GM18951 (cell line): ENCODE measurements at regions not wholly inside any gene's neighbourhood (a gene's known extent, or its start where the extent isn't known, plus 50 kb on each side); places are given as distances from the start of the nearest gene placed in this dataset.
"Not testable (repeated sequence)": the region's sequence is repeated elsewhere in the genome, so short reads cannot be mapped to it uniquely, and the experiment has no call there.

Experiments
- POLR2A ChIP-seq: IDR thresholded peaks from 4 replicates; pipeline ENCODE4 v1.6.1; 2011; ENCODE audit warnings: mild to moderate bottlenecking; ENCODE audit not compliant: insufficient read length, insufficient read depth; ENCODE audit errors: extremely low read depth
- in situ Hi-C: fragments of 300-500 bp; cut with MboI; formaldehyde crosslinking; loops from one replicate; pipeline ENCODE4 v1.12.0; 2022; ENCODE audit warnings: low sequenced_read_pairs, mixed read lengths, inconsistent platforms; ENCODE audit not compliant: unreplicated experiment

DNA sequence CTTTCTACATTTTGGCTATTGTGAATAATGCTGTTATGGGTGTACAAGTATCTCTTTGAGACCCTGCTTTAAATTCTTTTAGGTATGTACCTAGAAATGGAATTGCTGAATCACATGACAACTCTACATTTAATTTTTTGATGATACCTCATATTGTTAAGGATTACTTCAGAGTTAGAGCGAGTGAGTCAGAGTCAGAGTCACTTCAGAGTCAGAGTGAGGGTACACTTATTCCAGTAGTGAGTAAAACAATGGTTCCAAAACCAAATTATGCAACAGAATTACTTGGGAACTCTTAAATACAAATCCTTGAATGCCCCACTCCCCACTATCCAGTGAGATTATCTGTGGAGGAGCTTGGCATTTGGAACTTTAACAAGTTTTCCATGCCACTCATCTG is 50.3 kb upstream of the SNRK start:
- in situ Hi-C loops = no loop called here
- no peak for TF ChIP-seq POLR2A

DNA sequence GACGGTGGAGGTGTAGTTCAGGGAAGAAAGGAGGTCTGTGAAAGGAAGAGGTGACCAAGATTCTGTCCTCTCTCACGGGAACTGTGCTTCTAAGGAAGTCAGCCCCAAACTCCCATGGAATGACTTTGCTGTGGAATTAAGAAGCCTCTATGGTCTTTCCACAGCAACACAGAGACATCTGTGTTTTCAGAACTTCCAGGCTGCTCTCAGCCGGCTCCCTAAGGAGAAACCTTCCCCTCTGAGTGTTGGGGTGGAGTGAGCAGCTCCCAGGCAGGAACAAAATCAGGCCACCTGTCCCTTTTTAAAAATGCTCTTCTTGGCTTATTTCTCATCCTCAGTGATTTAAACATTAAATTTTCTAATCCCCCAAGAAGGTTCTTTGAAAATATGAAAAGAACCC is 53.3 kb upstream of the SNRK start:
- no peak for TF ChIP-seq POLR2A
- in situ Hi-C loops = no loop called here

DNA sequence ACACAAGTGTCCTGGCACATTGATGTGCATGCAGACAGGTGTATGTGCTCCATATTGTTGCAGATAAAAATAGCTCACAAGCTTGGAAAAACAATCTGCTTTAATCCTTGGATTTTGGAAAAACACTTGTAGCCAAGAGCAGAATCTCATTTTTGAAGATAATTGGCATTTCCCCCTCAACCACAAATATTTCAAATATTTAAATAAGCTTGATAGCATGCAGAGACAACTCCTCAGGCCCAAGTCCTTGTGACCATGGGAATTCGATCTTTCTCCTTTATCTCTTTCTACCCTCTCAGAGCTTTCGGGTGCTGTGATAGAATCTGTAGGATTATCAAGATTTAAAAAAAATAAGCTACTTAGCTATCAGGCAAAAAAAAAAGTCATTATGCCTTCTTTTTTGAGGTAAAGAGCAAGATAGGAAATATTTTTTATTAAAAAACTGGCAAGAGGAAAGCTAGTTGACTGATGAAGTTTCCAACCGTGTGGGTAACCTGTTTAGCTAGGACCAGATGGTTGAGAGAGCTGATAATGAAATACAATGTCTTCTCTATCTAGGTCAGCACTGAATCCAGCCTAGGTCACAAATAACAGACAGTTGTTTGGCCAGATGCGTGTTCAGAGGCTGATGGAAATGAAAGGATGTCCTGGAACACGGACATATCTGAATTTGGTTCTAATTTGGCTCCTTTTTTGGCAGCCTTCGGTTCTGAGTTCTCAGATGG is 54.9 kb upstream of the SNRK start:
- in situ Hi-C loops = no loop called here
- TF ChIP-seq POLR2A = no peak

DNA sequence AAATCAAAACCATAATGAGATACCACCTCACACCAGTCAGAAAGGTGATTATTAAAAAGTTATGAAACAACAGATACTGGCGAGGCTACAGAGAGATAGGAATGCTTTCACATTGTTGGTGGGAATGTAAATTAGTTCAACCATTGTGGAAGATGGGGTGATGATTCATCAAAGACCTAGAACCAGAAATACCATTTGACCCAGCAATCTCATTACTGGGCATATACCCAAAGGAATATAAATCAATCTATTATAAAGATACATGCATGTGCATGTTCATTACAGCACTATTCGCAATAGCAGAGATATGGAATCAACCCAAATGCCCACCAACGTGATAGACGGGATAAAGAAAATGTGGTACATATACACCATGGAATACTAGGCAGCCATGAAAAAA is 56.5 kb upstream of the SNRK start:
- in situ Hi-C loops = not testable (repeated sequence)

DNA sequence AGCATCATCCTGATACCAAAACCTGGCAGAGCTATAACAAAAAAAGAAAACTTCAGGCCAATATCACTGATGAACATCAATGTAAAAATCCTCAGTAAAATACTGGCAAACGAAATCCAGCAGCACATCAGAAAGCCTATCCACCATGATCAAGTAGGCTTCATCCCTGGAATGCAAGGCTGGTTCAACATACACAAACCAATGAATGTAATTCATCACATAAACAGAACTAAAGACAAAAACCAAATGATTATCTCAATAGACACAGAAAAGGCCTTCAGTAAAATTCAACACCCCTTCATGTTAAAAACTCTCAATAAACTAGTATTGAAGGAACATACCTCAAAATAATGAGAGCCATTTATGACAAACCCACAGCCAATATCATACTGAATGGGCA is 58.7 kb upstream of the SNRK start:
- in situ Hi-C loops = not testable (repeated sequence)

DNA sequence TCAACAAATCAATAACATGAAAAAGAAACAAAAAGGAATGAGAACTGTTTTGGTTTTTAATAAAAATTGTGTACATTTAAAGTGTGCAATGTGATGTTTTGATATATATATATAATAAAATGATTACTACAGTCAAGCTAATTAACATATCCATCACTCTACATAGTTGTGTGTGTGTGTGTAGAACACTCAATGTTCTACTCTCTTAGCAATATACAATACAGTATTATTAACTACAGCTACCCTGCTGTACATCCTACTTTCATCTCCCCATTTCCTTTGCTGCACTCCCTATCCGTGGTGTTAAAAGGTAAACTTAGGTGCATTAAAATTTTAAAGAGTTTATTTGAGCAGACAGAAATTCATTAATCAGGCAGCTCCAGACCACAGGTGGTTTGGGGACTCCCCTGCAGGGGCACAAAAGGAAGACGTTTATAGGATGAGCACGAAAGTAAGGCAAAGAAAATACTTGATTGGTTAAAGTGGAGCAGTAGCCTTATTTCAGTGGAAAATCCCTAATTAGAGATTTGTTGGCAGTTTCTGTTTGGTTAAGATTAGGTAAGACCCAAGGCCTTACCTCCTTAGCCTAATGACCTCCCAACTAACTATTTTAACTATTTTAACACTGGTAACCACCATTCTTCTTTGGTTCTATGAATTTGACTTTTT is 61.8 kb upstream of the SNRK start:
- in situ Hi-C loops = no loop called here
- TF ChIP-seq POLR2A = no peak

DNA sequence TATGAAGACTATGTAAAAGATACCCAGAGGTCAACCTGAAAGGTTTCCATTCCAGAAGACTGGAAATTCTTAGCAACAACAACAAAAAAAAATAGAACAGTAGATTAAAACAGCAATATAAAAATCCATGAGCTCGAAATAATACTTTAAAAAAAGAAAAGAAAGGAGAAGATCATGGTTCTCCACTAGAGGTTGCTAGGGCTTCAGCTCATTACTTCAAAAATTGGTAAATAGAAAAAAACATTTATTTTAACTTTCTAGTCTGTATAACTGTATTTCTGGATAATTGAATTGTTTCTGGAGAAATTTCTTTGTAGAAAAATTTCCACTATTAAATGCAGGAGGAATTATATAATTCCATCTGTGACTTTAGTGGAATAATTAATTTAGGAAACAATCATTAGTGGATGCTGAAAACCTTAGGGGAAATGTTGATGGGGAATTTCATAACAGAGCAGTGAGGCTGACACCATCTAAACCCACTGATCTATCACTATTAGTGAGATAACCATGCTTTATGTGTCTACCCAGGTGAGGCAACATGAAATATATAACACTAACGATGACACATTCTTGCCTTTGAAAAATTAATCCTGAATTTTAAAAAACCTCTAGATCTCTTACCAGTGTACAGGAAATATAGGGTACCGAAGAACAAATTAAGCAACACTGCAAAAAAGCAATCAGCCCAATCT is 62.5 kb upstream of the SNRK start:
- in situ Hi-C loops = no loop called here
- TF ChIP-seq POLR2A = no peak

DNA sequence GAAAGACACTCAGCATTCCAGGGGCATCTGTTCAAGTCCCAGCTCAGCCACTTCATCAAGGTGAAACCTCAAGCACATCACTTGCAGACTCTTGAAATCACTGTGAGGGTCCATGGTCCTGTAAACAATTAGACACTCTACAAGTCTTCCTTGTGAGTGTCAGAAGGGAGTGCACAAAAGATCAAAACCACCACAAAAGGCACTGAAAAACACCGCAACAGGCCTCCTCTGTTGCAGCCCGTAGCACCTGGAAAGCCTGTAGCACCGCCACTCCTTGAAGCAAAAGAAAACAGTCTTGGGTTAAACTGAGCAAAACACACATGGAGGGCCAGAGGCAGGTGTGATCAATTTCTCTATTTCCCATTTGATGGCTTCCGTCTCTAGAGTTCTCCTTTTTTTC is 63.8 kb upstream of the SNRK start:
- in situ Hi-C loops = no loop called here
- no peak for TF ChIP-seq POLR2A

DNA sequence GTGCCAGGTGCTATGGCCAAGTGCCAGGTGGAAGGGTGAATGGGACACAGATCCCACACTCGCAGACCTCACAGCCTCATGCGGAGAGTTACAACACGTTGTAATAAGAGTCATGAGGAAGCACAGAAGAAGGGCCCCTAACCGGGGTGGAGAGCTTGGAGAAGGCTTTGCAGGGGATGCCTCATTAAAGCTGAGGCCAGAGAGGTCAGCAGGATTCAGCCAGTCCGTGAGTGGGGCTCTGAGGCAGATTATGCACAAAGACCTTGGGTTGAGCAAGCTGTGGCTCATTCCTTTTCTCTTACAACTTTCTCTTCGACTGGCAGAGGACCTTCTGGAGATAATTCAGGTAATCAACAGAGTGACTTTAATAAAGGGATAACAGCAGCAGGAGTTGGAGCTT is 65.3 kb upstream of the SNRK start:
- in situ Hi-C loops = no loop called here
- no peak for TF ChIP-seq POLR2A

DNA sequence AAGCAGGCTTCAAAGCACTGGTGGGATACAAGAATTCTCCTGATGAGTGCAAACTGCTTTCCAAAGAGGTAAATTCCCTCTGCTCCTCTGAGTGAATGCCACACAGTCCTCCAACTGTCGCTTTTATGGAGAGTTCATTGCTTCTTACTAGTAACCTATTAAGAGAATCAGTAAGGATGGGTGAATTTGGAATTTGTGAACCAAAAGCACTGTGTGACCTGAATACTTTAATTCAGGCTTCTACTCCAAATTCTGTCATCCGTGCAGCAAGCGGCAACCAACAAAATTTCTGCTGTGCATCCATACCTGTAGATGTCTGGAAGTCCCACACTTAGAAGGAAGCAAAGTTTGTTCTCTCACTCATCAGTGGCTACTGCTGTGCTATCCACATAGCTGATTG is 66.7 kb upstream of the SNRK start:
- in situ Hi-C loops = no loop called here
- TF ChIP-seq POLR2A = no peak

DNA sequence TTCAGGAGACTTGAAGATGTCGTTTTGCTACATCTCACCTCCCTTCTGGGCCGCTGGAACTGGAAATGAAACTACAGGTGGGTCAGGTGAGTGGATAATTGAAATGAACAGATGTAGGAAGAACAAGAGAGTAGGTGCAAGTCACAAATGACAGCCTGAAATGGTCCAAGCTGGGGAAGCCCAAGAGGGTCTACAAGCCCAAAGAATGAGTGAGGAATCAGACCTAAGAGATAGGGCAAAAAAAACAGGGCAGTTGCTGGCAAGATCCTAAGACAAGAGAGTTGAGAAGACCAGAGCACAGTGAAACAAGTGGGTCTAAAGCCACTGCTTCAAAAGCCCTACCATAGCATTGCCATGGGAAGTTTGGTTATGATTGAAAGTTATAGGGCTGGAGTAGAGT is 67.4 kb upstream of the SNRK start:
- TF ChIP-seq POLR2A = no peak
- in situ Hi-C loops = no loop called here

DNA sequence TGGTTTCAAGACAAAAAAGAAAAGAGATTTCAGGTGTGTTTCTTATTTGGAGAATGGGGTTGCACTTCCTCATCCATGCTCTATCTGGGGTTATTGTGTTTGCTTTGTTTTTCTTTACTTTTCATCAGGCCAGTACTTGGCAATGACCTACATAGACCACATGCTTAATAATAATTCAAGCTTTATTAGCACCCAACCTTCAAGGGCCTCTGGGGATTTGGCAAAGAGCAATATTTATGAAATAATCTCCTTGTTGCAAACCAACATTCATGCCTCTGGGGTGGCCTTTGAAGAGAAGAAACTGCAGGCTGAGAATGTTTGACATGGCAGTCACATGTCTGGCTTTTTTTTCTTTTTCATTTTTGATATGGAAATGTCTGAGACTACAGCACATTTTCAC is 68.2 kb upstream of the SNRK start:
- no peak for TF ChIP-seq POLR2A
- in situ Hi-C loops = no loop called here

DNA sequence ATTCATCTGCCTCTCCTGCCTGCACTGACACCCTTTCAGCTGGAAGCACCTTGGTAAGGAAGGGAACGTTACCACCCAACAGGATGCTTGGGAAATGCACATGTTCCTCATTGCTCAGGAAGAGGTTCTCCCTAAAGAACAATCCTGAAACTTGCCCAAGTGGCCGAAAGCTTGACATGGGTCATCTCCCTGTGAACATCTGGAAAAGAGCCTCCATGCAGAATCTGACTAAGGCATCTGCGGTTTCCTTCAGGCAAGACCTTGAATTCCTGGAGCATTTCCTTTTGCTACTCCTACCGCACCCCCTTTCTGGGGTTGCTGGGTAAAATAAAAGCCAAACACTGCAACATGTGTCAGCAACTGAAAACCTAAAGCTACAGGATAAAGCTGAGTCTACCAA is 68.7 kb upstream of the SNRK start:
- no peak for TF ChIP-seq POLR2A
- in situ Hi-C loops = no loop called here

DNA sequence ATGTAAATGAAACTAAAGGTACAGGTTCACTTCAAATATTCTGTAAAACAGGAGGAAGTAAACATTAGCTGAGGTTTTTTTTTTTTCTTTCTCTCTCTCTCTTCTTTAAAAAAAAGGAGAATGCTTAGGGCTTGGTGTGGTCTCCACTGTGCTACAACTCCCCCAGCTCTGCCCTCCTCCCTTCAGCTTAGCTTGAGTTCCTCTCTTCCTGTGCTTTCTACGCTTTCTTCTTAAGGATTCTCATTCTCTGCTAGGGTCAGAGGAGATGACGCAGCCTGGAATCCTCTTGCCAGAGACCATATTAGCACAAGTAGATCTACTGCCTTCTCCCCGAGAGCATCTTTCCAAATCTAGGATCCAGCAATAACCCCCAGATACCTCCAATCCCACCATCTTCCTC is 69.1 kb upstream of the SNRK start:
- TF ChIP-seq POLR2A = no peak
- in situ Hi-C loops = no loop called here
